Limb (tissue), 2 donors: ENCODE measurements at regions not wholly inside any gene's neighbourhood (a gene's known extent, or its start where the extent isn't known, plus 50 kb on each side); places are given as distances from the start of the nearest gene placed in this dataset.
"Not testable (repeated sequence)": the region's sequence is repeated elsewhere in the genome, so short reads cannot be mapped to it uniquely, and the experiment has no call there.

Experiments
- DNase-seq, 2 donors: peaks; one replicate each; pipeline ENCODE4 v3.0.0-alpha.2; 2016; ENCODE audit errors: extremely low spot score in 2 of 2

- DNase-seq: no peak
Observed at GRCh38 chr11:114929351-114930000, 251.1 kb downstream of the NXPE2 start.

- no peak for DNase-seq
Observed at GRCh38 chr11:114938799-114939198, 260.5 kb downstream of the NXPE2 start.

DNA sequence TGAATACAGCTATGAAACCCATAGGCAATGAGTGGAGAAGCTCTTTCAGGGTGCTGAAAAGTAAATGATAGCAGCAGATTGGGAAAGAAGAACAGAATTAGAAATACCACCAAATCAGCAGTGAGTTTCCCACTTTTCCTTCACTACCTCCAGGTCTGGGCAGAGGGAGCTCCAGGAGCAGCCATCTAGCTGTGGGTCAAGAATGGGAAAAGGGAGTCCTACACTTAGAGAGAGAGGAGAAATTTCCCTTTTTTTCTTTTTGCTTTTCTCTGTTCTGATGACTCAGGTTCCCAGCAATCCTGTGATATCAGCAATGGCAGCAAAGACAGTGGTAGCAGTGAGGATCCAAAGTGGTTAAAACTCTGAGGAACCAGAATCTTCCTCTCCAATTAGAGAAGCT is 263.9 kb downstream of the NXPE2 start:
- DNase-seq: no peak

DNA sequence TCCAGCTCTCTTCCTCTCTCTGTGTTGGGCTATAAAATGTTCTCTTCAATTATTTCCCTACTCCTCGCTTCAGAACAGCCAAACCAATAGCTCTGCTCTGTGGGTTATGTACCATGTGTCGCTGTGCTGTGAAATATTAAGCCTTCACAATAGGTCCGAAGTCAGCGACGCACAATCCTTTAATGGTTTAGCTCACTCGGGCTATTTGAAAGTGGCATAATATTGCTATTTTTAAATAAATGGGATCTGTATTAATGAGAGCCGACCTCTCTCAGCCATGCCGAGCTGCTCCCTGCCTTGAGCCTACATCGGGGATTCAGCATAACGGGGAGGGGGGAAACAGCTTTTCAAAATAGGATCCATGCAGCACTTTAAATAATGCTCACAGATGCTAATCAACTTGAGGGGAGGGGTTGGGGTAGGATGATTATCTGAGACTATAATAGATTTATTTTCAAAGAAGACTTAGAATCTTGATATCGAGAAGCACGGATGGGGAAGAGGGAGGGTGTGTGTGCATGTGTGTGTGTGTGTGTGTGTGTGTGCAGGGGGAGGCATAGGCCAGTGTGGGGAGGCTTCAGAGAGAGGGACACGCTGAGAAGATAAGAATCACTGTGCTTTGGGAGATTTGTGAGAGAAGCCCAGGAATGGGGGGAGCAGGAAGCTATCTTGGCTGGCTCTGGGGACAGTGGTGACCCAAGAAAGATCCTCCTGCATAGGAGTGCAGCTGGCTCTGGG is 271.5 kb downstream of the NXPE2 start:
- no peak for DNase-seq

DNA sequence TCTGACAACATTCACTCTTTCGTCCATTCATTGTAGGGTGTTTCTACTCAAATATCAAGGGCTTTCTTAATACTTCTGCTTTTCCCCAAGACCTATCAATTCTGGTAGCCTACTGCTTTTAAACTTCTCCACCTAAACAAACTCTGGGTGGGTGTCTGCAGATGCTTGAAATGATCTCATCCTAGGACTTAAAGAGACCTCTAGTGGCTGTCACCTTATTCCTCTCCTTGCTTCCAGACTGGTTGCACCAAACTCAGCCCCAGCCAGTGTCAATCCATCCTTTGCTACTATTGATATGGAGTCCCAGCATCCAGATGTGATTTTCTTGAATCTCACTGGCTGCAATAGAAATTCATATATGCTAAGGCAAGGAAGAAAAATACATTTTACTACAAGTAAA is 274.7 kb downstream of the NXPE2 start:
- DNase-seq: no peak

- DNase-seq: no peak
Observed at GRCh38 chr11:114955923-114956322, 277.6 kb downstream of the NXPE2 start.

GRCh38 chr11:114956566-114956965 is 278.2 kb downstream of the NXPE2 start:
- DNase-seq: no peak

DNA sequence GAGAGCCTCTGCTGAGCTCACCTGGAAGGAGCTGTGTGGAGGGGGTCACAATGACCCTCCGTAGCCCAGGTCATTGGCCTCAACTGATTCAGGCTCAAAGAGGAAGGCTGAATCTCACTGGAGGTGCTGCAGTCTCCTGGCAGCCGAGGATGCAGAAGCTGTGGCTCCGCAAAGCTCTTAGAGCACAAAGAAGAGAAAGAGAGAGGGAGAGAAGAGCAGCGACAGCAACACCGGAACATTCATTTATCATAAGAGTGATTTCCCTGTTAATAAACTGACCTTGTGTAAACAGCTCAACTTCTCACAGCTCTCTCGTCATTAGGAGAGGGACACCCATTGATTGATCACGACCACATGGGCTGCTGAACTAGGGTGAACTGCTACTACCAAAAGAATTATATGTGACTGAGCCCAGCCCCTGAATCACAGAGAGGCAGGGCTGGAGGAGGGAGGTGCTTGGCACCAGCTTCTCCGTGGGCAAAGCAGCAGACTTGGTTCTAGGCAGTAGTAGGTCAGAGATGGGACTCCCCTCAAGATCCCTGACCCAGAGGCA is 281.7 kb downstream of the NXPE2 start:
- DNase-seq: no peak

- not testable (repeated sequence) for DNase-seq
Observed at GRCh38 chr11:114960819-114961218, 282.5 kb downstream of the NXPE2 start.

DNA sequence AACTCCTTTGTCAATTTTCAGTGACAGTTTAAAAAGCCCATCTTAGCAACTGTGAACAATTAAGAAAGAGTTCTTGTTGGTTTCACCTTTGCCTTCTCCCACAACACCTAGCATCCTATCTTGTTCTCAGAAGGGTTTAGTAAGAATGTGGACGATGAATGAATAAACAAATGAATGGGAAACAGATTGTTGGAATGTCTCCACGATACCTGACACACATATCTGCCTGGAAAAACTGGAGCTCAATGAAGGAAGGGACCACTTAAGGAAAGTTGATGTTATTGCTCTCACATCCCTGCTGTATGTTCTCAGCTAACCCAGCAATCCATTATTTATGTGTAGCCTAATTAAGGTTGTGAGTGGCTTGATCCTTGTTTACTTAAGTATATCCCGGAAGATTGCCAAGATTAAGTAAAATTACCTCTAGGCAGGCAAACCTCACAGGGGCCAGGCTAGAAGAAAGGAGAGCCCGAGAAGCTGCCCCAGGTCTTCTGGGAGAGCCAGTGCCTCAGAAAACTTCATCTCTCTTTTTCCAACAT is 286.4 kb downstream of the NXPE2 start:
- DNase-seq: no peak

DNA sequence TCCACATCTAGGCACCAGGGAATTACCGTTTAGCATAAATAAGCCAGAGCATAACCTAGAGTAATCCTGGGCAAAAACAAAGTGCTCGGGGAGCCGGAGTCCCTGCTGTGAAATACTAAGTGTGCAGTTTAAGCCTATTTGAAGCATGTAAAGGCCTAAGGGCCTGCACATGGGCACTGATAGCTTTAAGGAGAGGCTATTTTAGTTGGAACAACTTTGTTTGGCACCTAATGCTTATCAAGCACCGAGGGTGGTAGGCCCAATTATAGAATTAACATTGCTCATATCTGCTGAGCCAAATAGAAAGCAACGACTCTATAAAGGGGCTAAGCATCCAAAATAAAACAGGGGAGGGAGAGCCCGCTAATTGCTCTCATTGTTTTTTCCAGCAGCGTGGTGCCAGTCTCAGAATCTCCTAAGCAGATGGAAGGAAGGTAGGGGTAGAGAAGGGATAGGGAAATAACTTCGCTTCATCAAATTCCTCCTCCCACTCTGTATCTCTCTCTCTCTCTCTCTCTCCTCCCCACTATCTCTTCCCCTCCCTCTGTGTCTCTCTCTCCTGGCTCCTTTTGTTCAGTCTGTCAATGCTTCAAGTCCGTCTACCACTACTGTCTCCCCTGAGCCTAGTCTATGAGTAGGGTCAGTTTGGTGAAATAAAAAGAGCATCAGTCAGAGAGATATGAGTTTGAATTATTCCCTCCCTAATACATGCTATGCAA is 292.8 kb downstream of the NXPE2 start:
- DNase-seq: no peak

DNA sequence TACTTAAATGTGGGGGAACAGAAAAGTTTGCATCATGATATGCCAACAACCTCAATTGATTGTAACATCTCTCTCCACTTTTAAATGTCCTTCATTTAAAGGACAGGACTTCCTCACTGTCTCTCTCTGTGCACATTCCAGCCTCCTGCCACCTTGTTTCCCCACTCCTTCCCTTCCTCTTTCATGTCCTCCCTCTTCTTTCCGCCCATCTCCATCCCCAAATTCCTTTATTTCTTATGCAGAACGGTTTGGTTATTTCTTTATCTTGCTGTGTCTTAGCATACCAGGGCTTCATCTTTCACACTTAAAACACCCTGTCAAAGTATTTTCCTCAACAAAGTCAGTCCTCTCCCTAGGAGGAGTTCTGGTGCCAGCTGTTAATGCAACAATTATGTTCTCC is 293.8 kb downstream of the NXPE2 start:
- no peak for DNase-seq

DNA sequence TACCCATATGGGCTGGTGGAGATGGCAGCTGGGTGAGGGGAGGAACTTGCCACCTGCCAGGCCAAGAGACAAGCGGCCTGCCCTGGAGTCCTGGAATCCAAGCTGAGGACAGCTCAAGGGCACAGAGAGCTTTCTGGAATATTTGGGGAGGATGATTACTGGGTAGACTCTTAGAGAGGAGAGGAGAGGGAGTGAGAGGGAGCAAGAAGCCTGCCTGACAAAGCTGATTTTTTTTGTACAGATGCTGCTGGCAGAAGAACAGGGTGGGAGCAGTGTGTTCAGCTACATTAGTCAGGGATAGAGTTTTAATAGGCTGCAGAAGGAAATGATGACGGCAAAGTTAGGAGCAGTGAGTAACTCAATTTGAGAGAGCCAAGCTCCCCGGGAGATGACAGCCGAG is 299.3 kb downstream of the NXPE2 start:
- DNase-seq: peak; percentile 21 to 39

- DNase-seq: no peak
Observed at GRCh38 chr11:114982141-114982540, 303.8 kb downstream of the NXPE2 start.

GRCh38 chr11:114984611-114985163 is 306.4 kb downstream of the NXPE2 start:
- DNase-seq: no peak

- DNase-seq: no peak
Observed at GRCh38 chr11:114986365-114986764, 308.0 kb downstream of the NXPE2 start.

GRCh38 chr11:114987186-114987760 is 308.9 kb downstream of the NXPE2 start:
- no peak for DNase-seq

DNA sequence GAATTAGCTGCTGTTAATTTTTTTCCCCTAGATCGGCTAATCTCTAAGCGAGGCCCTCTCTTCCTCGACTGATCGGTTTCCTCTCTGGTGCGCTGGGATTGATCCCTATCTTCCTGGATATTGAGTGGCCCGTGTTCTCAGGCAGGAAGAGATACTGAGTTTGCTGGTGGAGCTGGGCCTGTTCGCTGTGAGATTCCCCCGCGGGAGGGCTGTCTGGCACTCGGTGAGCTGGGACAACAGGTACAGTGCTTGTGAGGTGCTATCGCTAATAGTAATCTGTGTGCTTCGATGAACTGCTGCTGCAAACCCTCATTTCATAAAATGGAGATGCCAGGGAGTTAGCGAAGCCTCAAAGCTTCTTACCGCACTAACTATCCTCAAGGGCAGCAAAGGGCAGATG is 310.3 kb downstream of the NXPE2 start:
- DNase-seq: no peak

DNA sequence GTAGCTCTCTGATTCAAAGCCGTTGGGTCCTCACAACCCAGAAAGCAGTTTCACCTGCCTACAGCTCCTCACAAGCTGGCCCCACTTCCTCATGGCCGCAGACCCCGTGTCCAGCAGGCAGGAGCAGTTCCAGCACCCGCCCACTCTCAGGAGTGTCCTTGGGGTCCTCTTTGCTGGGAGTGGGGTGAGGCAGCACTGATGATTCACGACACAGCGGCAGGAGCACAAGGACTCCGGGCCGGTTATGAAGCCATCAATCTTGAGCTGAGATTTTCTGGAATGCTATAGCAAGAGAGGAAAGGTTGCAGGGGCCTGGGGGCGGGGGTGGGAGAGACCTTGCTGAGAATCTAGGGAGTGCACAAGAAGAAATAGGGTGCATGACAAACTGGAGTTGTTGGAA is 311.2 kb downstream of the NXPE2 start:
- DNase-seq: no peak

GRCh38 chr11:115005663-115006062 is 327.3 kb downstream of the NXPE2 start:
- DNase-seq: no peak

GRCh38 chr11:115007851-115008250 is 329.5 kb downstream of the NXPE2 start:
- DNase-seq: no peak
